Iris pigment epithelial cell (primary cell): ENCODE measurements at regions not wholly inside any gene's neighbourhood (a gene's known extent, or its start where the extent isn't known, plus 50 kb on each side); places are given as distances from the start of the nearest gene placed in this dataset.
A peak's percentile ranks its signal among the peaks of the same experiment; 100 is the strongest.

Experiments used
- DNase-seq: peaks from one replicate; pipeline ENCODE4 v3.0.0-alpha.2; 2011; ENCODE audit warnings: low read depth

GRCh38 chr5:8848997-8849594, 696.8 kb downstream of the SEMA5A start:
- DNase-seq = peak; percentile 69

GRCh38 chr5:8851101-8851500, 694.8 kb downstream of the SEMA5A start:
- DNase-seq = no peak

GRCh38 chr5:8857051-8857450, 688.8 kb downstream of the SEMA5A start:
- DNase-seq = no peak

- no peak for DNase-seq
Observed at GRCh38 chr5:8861764-8862163, 684.1 kb downstream of the SEMA5A start.

- DNase-seq = peak; percentile 50
Observed at GRCh38 chr5:8864053-8864452, 681.8 kb downstream of the SEMA5A start.

GRCh38 chr5:8865266-8865665, 680.6 kb downstream of the SEMA5A start:
- no peak for DNase-seq

- DNase-seq = no peak
Observed at GRCh38 chr5:8865686-8866374, 680.0 kb downstream of the SEMA5A start.

GRCh38 chr5:8868283-8868682, 677.6 kb downstream of the SEMA5A start:
- no peak for DNase-seq

- no peak for DNase-seq
Observed at GRCh38 chr5:8869932-8870331, 675.9 kb downstream of the SEMA5A start.

- no peak for DNase-seq
Observed at GRCh38 chr5:8870349-8870958, 675.4 kb downstream of the SEMA5A start.

- no peak for DNase-seq
Observed at GRCh38 chr5:8870959-8871355, 674.9 kb downstream of the SEMA5A start.

- no peak for DNase-seq
Observed at GRCh38 chr5:8871446-8871845, 674.4 kb downstream of the SEMA5A start.

GRCh38 chr5:8875722-8876121, 670.2 kb downstream of the SEMA5A start:
- DNase-seq = no peak

- DNase-seq = no peak
Observed at GRCh38 chr5:8879248-8879647, 666.6 kb downstream of the SEMA5A start.

GRCh38 chr5:8884029-8884428, 661.8 kb downstream of the SEMA5A start:
- DNase-seq = peak; percentile 5

GRCh38 chr5:8892926-8893325, 652.9 kb downstream of the SEMA5A start:
- DNase-seq = no peak

GRCh38 chr5:8894031-8894430, 651.8 kb downstream of the SEMA5A start:
- no peak for DNase-seq

GRCh38 chr5:8895062-8895461, 650.8 kb downstream of the SEMA5A start:
- no peak for DNase-seq

- DNase-seq = peak; percentile 12
Observed at GRCh38 chr5:8895599-8895998, 650.3 kb downstream of the SEMA5A start.

GRCh38 chr5:8897316-8897715, 648.6 kb downstream of the SEMA5A start:
- no peak for DNase-seq

GRCh38 chr5:8905021-8905420, 640.9 kb downstream of the SEMA5A start:
- DNase-seq = peak; percentile 74

- DNase-seq = peak; percentile 86
Observed at GRCh38 chr5:8906303-8906967, 639.4 kb downstream of the SEMA5A start.
